Left cardiac atrium (tissue), 4 donors: ENCODE measurements at regions not wholly inside any gene's neighbourhood (a gene's known extent, or its start where the extent isn't known, plus 50 kb on each side); places are given as distances from the start of the nearest gene placed in this dataset.
"Not testable (repeated sequence)": the region's sequence is repeated elsewhere in the genome, so short reads cannot be mapped to it uniquely, and the experiment has no call there.

ENCODE experiments used
- ATAC-seq, 2 donors: fragments of 200-7000 bp; cut with Tn5 transposase; one replicate each; pipeline ENCODE4 v1.9.1; 2020; ENCODE audit warnings: mild to moderate bottlenecking in 2 of 2, moderate library complexity in 2 of 2
- DNase-seq: peaks from one replicate; pipeline ENCODE4 v3.0.0-alpha.2; 2020
- intact Hi-C, 2 donors: fragments of 100-400 bp; cut with DNase I; formaldehyde crosslinking; loops; one replicate each; pipeline versions ENCODE4 v1.14.1 to v1.15.1; 2022 to 2023
- donor health status: DM: no; HTN: yes; CAD: no.
- donor health status: DM: no; HTN: yes; CAD: no; lungs with severe emphysema.
- donor health status: DM: yes; HTN: yes; CAD: no.
- donor health status: Dilated cardiomyopathy.

GRCh38 chr11:134953417-134953970, 541.5 kb upstream of the B3GAT1 start:
- intact Hi-C loops, ATAC-seq, DNase-seq: not testable (repeated sequence)

GRCh38 chr11:134951305-134951700, 539.3 kb upstream of the B3GAT1 start:
- DNase-seq (no peak), ATAC-seq (peak in 1 of 2 donors; percentile 51)
- intact Hi-C loops, result no loop called here

- DNase-seq (no peak), ATAC-seq (peak in 1 of 2 donors; percentile 52)
- intact Hi-C loops, result no loop called here
Measured at GRCh38 chr11:134950692-134951304, 538.8 kb upstream of the B3GAT1 start.

- DNase-seq (peak; percentile 69), ATAC-seq (peak; percentile 67 to 72)
- intact Hi-C loops, result no loop called here
Measured at GRCh38 chr11:134949121-134950090, 537.4 kb upstream of the B3GAT1 start.

- no peak for ATAC-seq
- intact Hi-C loops, result no loop called here
- DNase-seq, result no peak
Measured at GRCh38 chr11:134947556-134947955, 535.5 kb upstream of the B3GAT1 start.

- no peak for DNase-seq
- intact Hi-C loops, result no loop called here
- no peak for ATAC-seq
Measured at GRCh38 chr11:134945993-134946392, 534.0 kb upstream of the B3GAT1 start.

- no peak for ATAC-seq
- DNase-seq, result no peak
- intact Hi-C loops, result no loop called here
Measured at GRCh38 chr11:134944986-134945385, 532.9 kb upstream of the B3GAT1 start.

- intact Hi-C loops, result no loop called here
- DNase-seq (no peak), ATAC-seq (no peak)
Measured at GRCh38 chr11:134944131-134944530, 532.1 kb upstream of the B3GAT1 start.

- DNase-seq (no peak), ATAC-seq (no peak)
- intact Hi-C loops, result no loop called here
Measured at GRCh38 chr11:134943544-134943943, 531.5 kb upstream of the B3GAT1 start.

- ATAC-seq, result no peak
- intact Hi-C loops, result no loop called here
- no peak for DNase-seq
Measured at GRCh38 chr11:134942681-134943080, 530.6 kb upstream of the B3GAT1 start.

GRCh38 chr11:134941936-134942600, 530.0 kb upstream of the B3GAT1 start:
- DNase-seq, ATAC-seq, intact Hi-C loops: not testable (repeated sequence)

GRCh38 chr11:134941326-134941725, 529.3 kb upstream of the B3GAT1 start:
- intact Hi-C loops, result no loop called here
- no peak for ATAC-seq
- no peak for DNase-seq

- intact Hi-C loops, result no loop called here
- DNase-seq (no peak), ATAC-seq (no peak)
Measured at GRCh38 chr11:134940441-134941126, 528.5 kb upstream of the B3GAT1 start.

- no peak for DNase-seq
- intact Hi-C loops, result no loop called here
- peak in 1 of 2 donors; percentile 39 for ATAC-seq
Measured at GRCh38 chr11:134939905-134940304, 527.9 kb upstream of the B3GAT1 start.

- intact Hi-C loops, result no loop called here
- no peak for DNase-seq
- ATAC-seq, result peak; percentile 23 to 55
Measured at GRCh38 chr11:134939031-134939430, 527.0 kb upstream of the B3GAT1 start.

- intact Hi-C loops, result no loop called here
- no peak for DNase-seq
- no peak for ATAC-seq
Measured at GRCh38 chr11:134938212-134938611, 526.2 kb upstream of the B3GAT1 start.

- intact Hi-C loops, ATAC-seq, DNase-seq: not testable (repeated sequence)
Measured at GRCh38 chr11:134937193-134937592, 525.2 kb upstream of the B3GAT1 start.

GRCh38 chr11:134932761-134933160, 520.7 kb upstream of the B3GAT1 start:
- DNase-seq (no peak), ATAC-seq (no peak)
- intact Hi-C loops, result no loop called here

- ATAC-seq, result no peak
- intact Hi-C loops, result no loop called here
- no peak for DNase-seq
Measured at GRCh38 chr11:134925432-134925831, 513.4 kb upstream of the B3GAT1 start.
